H9 (cell line): ENCODE measurements at regions not wholly inside any gene's neighbourhood (a gene's known extent, or its start where the extent isn't known, plus 50 kb on each side); places are given as distances from the start of the nearest gene placed in this dataset.

Source experiments
- DNase-seq: peaks from one replicate; pipeline ENCODE4 v3.0.0-alpha.2; 2017
- H2AFZ ChIP-seq: one replicate; pipeline ENCODE4 v1.6.1; 2013; ENCODE audit warnings: mild to moderate bottlenecking, low read length, control low read depth, moderate library complexity
- H2AK5ac ChIP-seq: 2 replicates; pipeline ENCODE4 v1.6.1; 2013; ENCODE audit warnings: low read length, control low read depth, mixed read lengths; ENCODE audit not compliant: insufficient read length
- H2BK120ac ChIP-seq: one replicate; pipeline ENCODE4 v1.6.1; 2013; ENCODE audit warnings: low read depth, mild to moderate bottlenecking, low read length, control low read depth, inconsistent platforms; ENCODE audit not compliant: poor library complexity, severe bottlenecking
- H2BK12ac ChIP-seq: 2 replicates; pipeline ENCODE4 v1.6.1; 2013; ENCODE audit warnings: low read length, control low read depth, mixed read lengths, low read depth; ENCODE audit not compliant: insufficient read length
- H2BK15ac ChIP-seq: 2 replicates; pipeline ENCODE4 v1.6.1; 2013; ENCODE audit warnings: low read depth, low read length, control low read depth
- H2BK20ac ChIP-seq: one replicate; pipeline ENCODE4 v1.6.1; 2013; ENCODE audit warnings: low read depth, mild to moderate bottlenecking, low read length, control low read depth, inconsistent platforms; ENCODE audit not compliant: poor library complexity, severe bottlenecking
- H2BK5ac ChIP-seq: 2 replicates; pipeline ENCODE4 v1.6.1; 2013; ENCODE audit warnings: low read length, control low read depth, mixed read lengths; ENCODE audit not compliant: insufficient read length
- H3K14ac ChIP-seq: 2 replicates; pipeline ENCODE4 v1.6.1; 2013; ENCODE audit warnings: low read length, control low read depth; ENCODE audit not compliant: insufficient read depth
- H3K18ac ChIP-seq: 2 replicates; pipeline ENCODE4 v1.6.1; 2013; ENCODE audit warnings: low read depth, mild to moderate bottlenecking, mixed read lengths, low read length, control low read depth; ENCODE audit not compliant: insufficient read length
- H3K23ac ChIP-seq: 2 replicates; pipeline ENCODE4 v1.6.1; 2013; ENCODE audit warnings: low read length, control low read depth, mixed read lengths, low read depth; ENCODE audit not compliant: insufficient read length
- H3K23me2 ChIP-seq: 2 replicates; pipeline ENCODE4 v1.6.1; 2013; ENCODE audit warnings: low read depth, mild to moderate bottlenecking, mixed read lengths, low read length, control low read depth; ENCODE audit not compliant: insufficient read length, poor library complexity, severe bottlenecking
- H3K27ac ChIP-seq: 2 replicates; pipeline ENCODE4 v1.5.1; 2013; ENCODE audit warnings: low read length, control low read depth, mixed read lengths, low read depth; ENCODE audit not compliant: insufficient read length
- H3K27me3 ChIP-seq: 2 replicates; pipeline ENCODE4 v1.6.1; 2013; ENCODE audit warnings: low read length, control low read depth, inconsistent platforms; ENCODE audit not compliant: insufficient read depth
- H3K4ac ChIP-seq: 2 replicates; pipeline ENCODE4 v1.6.1; 2013; ENCODE audit warnings: low read depth, mild to moderate bottlenecking, control low read depth, inconsistent platforms, low read length, moderate library complexity
- H3K4me1 ChIP-seq: 2 replicates; pipeline ENCODE4 v1.6.1; 2013; ENCODE audit warnings: low read length, control low read depth, inconsistent platforms; ENCODE audit not compliant: insufficient read depth
- H3K4me2 ChIP-seq: 2 replicates; pipeline ENCODE4 v1.6.1; 2013; ENCODE audit warnings: low read length, control low read depth, mixed read lengths; ENCODE audit not compliant: insufficient read length, insufficient read depth
- H3K56ac ChIP-seq: 2 replicates; pipeline ENCODE4 v1.6.1; 2013; ENCODE audit warnings: low read depth, mild to moderate bottlenecking, mixed read lengths, low read length, control low read depth; ENCODE audit not compliant: insufficient read length
- H3K79me1 ChIP-seq: 2 replicates; pipeline ENCODE4 v1.6.1; 2013; ENCODE audit warnings: low read depth, mild to moderate bottlenecking, moderate library complexity, low read length, control low read depth, inconsistent platforms; ENCODE audit not compliant: insufficient read depth, poor library complexity, severe bottlenecking
- H3K79me2 ChIP-seq: 2 replicates; pipeline ENCODE4 v1.6.1; 2013; ENCODE audit warnings: low read length, control low read depth, inconsistent platforms; ENCODE audit not compliant: insufficient read depth
- H3K9ac ChIP-seq: 2 replicates; pipeline ENCODE4 v1.6.1; 2013; ENCODE audit warnings: low read length, control low read depth, mixed read lengths; ENCODE audit not compliant: insufficient read length; ENCODE audit errors: extremely low read depth
- H3K9me3 ChIP-seq: one replicate; pipeline ENCODE4 v1.6.1; 2013; ENCODE audit warnings: low read depth, low read length, inconsistent platforms; ENCODE audit not compliant: control insufficient read depth
- H3T11ph ChIP-seq: one replicate; pipeline ENCODE4 v1.6.1; 2013; ENCODE audit warnings: mild to moderate bottlenecking, low read length, control low read depth, inconsistent platforms
- H4K20me1 ChIP-seq: one replicate; pipeline ENCODE4 v1.6.1; 2013; ENCODE audit not compliant: control insufficient read depth, insufficient read length, insufficient read depth
- H4K5ac ChIP-seq: 2 replicates; pipeline ENCODE4 v1.6.1; 2013; ENCODE audit warnings: low read depth, mild to moderate bottlenecking, mixed read lengths, low read length, control low read depth; ENCODE audit not compliant: insufficient read length
- H4K8ac ChIP-seq: replicated peaks from 2 replicates; pipeline ENCODE4 v1.6.1; 2013; ENCODE audit warnings: low read length, control low read depth, mixed read lengths, low read depth; ENCODE audit not compliant: insufficient read length
- H4K91ac ChIP-seq: 2 replicates; pipeline ENCODE4 v1.6.1; 2013; ENCODE audit warnings: low read depth, mild to moderate bottlenecking, moderate library complexity, mixed read lengths, low read length, control low read depth; ENCODE audit not compliant: insufficient read length
- H3K27ac Mint-ChIP-seq, 3 experiments: 2 replicates in 2 of 3; 3 replicates in 1 of 3; pipeline ENCODE4 v1.8.0; 2020 to 2021; ENCODE audit warnings: mixed read lengths in 3 of 3, mild to moderate bottlenecking in 1 of 3, moderate library complexity in 1 of 3
- H3K27me3 Mint-ChIP-seq: 2 replicates; pipeline ENCODE4 v1.8.0; 2021; ENCODE audit warnings: low read depth, mild to moderate bottlenecking, moderate library complexity, mixed read lengths
- H3K36me3 Mint-ChIP-seq, 3 experiments: 2 replicates in 2 of 3; 3 replicates in 1 of 3; pipeline ENCODE4 v1.8.0; 2020 to 2021; ENCODE audit warnings: low read depth in 3 of 3, mixed read lengths in 3 of 3; ENCODE audit not compliant: insufficient read depth in 1 of 3
- H3K4me1 Mint-ChIP-seq, 2 experiments: 2 replicates each; pipeline ENCODE4 v1.8.0; 2020; ENCODE audit warnings: mixed read lengths in 2 of 2
- H3K4me3 Mint-ChIP-seq, 2 experiments: 2 replicates in 1 of 2; 3 replicates in 1 of 2; pipeline ENCODE4 v1.8.0; 2020 to 2021; ENCODE audit warnings: mild to moderate bottlenecking in 2 of 2, mixed read lengths in 2 of 2, moderate library complexity in 1 of 2
- H3K9me3 Mint-ChIP-seq, 2 experiments: 2 replicates in 1 of 2; 3 replicates in 1 of 2; pipeline ENCODE4 v1.8.0; 2020; ENCODE audit warnings: mild to moderate bottlenecking in 2 of 2, mixed read lengths in 2 of 2, moderate library complexity in 1 of 2
- CTCF ChIP-seq: fragments of 200-600 bp; sonication (generic); conservative IDR thresholded peaks from 3 replicates; pipeline ENCODE4 v1.8.0; 2021; ENCODE audit warnings: antibody characterized with exemption, mild to moderate bottlenecking
- WGBS: extraction: QIAGEN DNeasy Blood & Tissue Kit; methylation state at CpG from one replicate; pipeline ENCODE4 v1.1.7; 2013; ENCODE audit warnings: missing lambda C conversion rate, low lambda C conversion rate, mixed read lengths; ENCODE audit not compliant: insufficient read length; ENCODE audit errors: extremely low coverage; 5-methylcytosine and 5-hydroxymethylcytosine counted together

- H3K9me3 Mint-ChIP-seq = no peaks in the 10 kb centered on the region
- Histone ChIP-seq H2AFZ (no peak overlapping the region), H4K8ac (no peak overlapping the region), H4K5ac (no peak overlapping the region), H2BK15ac (no peak overlapping the region), H3K9ac (no peak overlapping the region), H3K18ac (no peak overlapping the region), H3K79me1 (no peaks in the 10 kb centered on the region), H2BK12ac (no peak overlapping the region), H3K4me1 (no peaks in the 10 kb centered on the region), H3K56ac (no peak overlapping the region), H3K4me2 (no peak overlapping the region), H2BK20ac (no peak overlapping the region), H3K23ac (no peak overlapping the region), H3K23me2 (no peaks in the 10 kb centered on the region), H4K20me1 (no peaks in the 10 kb centered on the region), H3K9me3 (no peaks in the 10 kb centered on the region), H3K27me3 (no peaks in the 10 kb centered on the region), H3T11ph (no peak overlapping the region), H3K14ac (no peak overlapping the region), H3K79me2 (no peaks in the 10 kb centered on the region), H2BK120ac (no peak overlapping the region), H2BK5ac (no peak overlapping the region), H4K91ac (no peak overlapping the region), H3K4ac (no peak overlapping the region), H2AK5ac (no peak overlapping the region), H3K27ac (no peak overlapping the region)
- no peaks in the 10 kb centered on the region for H3K27me3 Mint-ChIP-seq
- H3K4me3 Mint-ChIP-seq = no peak overlapping the region
- WGBS = no CpG with 5 or more reads among the region's 3 CpGs
- no peak for DNase-seq
- H3K36me3 Mint-ChIP-seq = no peaks in the 10 kb centered on the region
- peaks cover 7 to 12% of the 10 kb centered on the region in 2 experiments; a peak in 3 of 4 replicates for H3K4me1 Mint-ChIP-seq
- no peak for TF ChIP-seq CTCF
- no peak overlapping the region for H3K27ac Mint-ChIP-seq
Measured at GRCh38 chr4:129355031-129355430, 259.1 kb downstream of the C4orf33 start.
